ENCODE measurements at regions not wholly inside any gene's neighbourhood (a gene's known extent, or its start where the extent isn't known, plus 50 kb on each side); places are given as distances from the start of the nearest gene placed in this dataset.

DNA sequence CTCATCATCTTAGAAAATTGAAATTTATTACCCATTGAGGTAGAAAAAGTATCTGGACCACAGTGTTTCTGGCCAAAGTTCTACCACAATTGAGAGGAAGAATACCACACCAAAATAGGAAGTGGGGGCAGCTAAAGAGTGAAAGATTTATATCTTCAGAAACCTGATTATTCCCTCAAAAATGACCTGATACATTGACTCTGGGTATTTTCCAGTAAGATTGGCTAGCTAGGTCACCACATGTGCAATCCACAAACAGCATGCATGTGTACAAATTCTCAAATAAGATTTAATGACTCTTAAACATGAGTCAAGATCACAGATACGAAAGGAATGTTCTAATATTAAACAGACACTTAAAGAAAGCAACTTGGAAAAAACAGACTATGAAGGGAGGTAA is 1516.2 kb upstream of the PCDH20 start:
- Histone ChIP-seq H3K4me1 (no peaks in the 10 kb centered on the region), H3K27ac (no peak overlapping the region), H3K36me3 (no peaks in the 10 kb centered on the region), H3K9me3 (no peaks in the 10 kb centered on the region), H3K4me3 (no peak overlapping the region), H3K27me3 (no peaks in the 10 kb centered on the region)
- no peak for DNase-seq (ENCODE audit: low spot score)
- TF ChIP-seq, protein P1, sequence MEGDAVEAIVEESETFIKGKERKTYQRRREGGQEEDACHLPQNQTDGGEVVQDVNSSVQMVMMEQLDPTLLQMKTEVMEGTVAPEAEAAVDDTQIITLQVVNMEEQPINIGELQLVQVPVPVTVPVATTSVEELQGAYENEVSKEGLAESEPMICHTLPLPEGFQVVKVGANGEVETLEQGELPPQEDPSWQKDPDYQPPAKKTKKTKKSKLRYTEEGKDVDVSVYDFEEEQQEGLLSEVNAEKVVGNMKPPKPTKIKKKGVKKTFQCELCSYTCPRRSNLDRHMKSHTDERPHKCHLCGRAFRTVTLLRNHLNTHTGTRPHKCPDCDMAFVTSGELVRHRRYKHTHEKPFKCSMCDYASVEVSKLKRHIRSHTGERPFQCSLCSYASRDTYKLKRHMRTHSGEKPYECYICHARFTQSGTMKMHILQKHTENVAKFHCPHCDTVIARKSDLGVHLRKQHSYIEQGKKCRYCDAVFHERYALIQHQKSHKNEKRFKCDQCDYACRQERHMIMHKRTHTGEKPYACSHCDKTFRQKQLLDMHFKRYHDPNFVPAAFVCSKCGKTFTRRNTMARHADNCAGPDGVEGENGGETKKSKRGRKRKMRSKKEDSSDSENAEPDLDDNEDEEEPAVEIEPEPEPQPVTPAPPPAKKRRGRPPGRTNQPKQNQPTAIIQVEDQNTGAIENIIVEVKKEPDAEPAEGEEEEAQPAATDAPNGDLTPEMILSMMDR (IDR thresholded peaks at IDR 0.05) = no peak

DNA sequence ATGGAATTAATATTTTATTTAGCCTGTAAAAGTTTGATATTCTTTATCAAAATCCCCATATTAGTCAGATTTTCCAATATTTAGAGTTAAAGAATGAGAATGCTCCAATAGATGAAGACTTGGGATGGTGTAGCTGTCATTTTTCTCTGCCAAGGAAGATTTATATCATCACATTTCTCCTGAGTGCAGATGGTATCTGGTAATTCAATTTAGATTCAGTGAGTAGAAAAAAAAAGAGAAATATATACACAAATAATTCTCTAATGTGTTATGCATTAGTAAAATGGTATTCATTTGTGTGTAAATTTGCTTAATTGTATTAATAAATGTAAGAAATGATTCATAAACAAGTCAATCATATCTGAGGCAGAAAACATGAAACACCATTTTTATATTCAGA is 1508.7 kb upstream of the PCDH20 start:
- Histone ChIP-seq H3K27ac (no peak overlapping the region), H3K4me3 (no peak overlapping the region), H3K4me1 (no peaks in the 10 kb centered on the region), H3K27me3 (no peaks in the 10 kb centered on the region), H3K36me3 (no peaks in the 10 kb centered on the region), H3K9me3 (peaks cover 0 to 5% of the 10 kb centered on the region in 2 donors)
- TF ChIP-seq, protein P1 (IDR thresholded peaks at IDR 0.05) = no peak
- DNase-seq (ENCODE audit: low spot score) = no peak

DNA sequence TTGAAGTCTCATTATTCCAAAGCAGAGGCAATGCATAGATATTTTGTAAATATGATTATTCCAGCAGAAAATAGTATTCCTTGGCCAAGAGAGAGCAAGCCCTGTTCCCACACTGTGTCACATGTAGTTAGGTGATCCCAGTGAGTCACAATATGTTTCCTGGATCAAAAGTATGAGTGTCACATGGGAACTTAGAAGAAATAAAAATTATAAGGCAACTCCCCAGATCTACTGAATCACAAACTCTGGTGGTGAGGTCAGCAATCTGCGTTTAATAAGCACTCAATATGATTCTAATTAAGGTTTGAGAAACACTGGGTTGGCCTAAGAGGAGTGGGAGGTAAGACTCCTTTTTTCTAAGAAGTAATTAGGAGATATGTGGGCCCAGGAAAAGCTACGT is 1504.5 kb upstream of the PCDH20 start:
- peaks cover 0 to under 1% of the 10 kb centered on the region in 2 donors for H3K9me3 ChIP-seq
- no peak overlapping the region for H3K27ac ChIP-seq
- H3K4me3 ChIP-seq = no peak overlapping the region
- H3K27me3 ChIP-seq = no peaks in the 10 kb centered on the region
- no peak for DNase-seq (ENCODE audit: low spot score)
- no peaks in the 10 kb centered on the region for H3K36me3 ChIP-seq
- TF ChIP-seq, protein P1 (IDR thresholded peaks at IDR 0.05) = no peak
- H3K4me1 ChIP-seq = no peaks in the 10 kb centered on the region

DNA sequence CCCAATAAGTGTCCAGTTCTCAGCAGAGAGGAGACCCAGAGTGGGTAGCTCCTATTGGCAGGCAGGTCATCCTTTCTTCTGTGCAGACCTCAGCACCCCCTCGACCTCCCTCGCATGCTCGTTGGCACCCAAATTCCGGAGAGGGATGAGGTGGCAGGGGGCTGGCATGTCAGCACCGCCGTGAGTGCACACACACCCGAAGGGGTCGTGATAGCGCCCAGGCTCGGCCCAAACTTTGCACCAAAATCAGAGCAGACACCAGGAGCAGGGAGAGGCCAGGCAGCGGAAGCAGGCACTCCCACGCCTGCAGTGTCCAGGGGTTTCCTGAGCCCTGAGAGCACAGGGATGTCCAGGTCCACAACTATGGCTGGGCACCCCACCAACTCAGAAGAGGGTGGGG is 1503.8 kb upstream of the PCDH20 start:
- Histone ChIP-seq H3K27me3 (no peaks in the 10 kb centered on the region), H3K9me3 (no peaks in the 10 kb centered on the region)
- TF ChIP-seq, protein P1 (IDR thresholded peaks at IDR 0.05) = no peak

DNA sequence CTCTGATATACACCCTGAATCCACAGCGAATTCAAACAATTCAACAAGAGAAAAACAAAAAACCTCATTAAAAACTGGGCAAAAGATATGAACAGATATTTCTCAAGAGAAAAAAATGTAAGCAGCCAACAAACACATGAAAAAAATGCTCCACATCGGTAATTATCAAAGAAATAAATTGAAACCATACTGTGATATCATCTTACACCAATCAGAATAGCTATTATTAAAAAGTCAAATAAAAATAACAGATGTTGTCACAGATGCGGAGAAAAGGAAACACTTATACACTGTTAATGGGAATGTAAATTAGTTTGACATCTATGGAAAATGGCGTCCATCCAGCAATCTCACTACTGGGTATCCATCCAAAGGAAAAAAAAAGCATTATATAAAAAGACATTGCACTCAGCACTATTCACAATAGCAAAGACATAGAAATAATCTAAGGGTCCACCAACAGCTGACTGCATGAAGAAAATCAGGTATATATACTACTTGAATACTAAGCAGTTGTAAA is 1495.0 kb upstream of the PCDH20 start:
- Histone ChIP-seq H3K4me1 (no peaks in the 10 kb centered on the region), H3K36me3 (no peaks in the 10 kb centered on the region), H3K27me3 (no peaks in the 10 kb centered on the region), H3K27ac (no peak overlapping the region), H3K4me3 (no peak overlapping the region), H3K9me3 (no peaks in the 10 kb centered on the region)
- DNase-seq (ENCODE audit: low spot score) = no peak
- TF ChIP-seq, protein P1 (IDR thresholded peaks at IDR 0.05) = no peak

More for the DNA sequence above, 1503.8 kb upstream of the PCDH20 start:
- no peaks in the 10 kb centered on the region for H3K36me3 ChIP-seq
- no peaks in the 10 kb centered on the region for H3K4me1 ChIP-seq
- H3K4me3 ChIP-seq = no peak overlapping the region
- H3K27ac ChIP-seq = no peak overlapping the region
- DNase-seq (ENCODE audit: low spot score) = no peak

DNA sequence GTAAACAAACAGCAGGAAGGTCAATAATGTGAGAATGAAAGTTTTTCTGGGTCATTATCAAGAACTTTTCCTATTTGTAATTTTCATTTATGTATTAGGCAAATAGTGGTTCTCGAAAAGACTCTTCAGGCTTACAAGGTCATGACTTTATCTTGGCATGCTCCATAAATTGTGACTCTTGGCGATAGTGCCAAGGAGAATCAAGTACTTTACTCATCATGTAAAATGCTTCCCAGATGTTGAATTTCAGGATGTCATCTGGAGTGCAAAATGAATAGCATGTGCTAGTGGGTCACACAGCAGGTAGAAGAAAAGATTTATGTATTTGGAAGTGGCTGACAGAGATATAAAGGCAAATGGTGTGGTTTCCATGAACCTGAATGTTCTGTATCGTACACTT is 1492.7 kb upstream of the PCDH20 start:
- H3K27me3 ChIP-seq = no peaks in the 10 kb centered on the region
- H3K4me3 ChIP-seq = no peak overlapping the region
- H3K4me1 ChIP-seq = no peaks in the 10 kb centered on the region
- H3K9me3 ChIP-seq = no peaks in the 10 kb centered on the region
- H3K27ac ChIP-seq = no peak overlapping the region
- H3K36me3 ChIP-seq = no peaks in the 10 kb centered on the region
- no peak for DNase-seq (ENCODE audit: low spot score)
- TF ChIP-seq, protein P1 (IDR thresholded peaks at IDR 0.05) = no peak
